NAMALWA (cell line): ENCODE measurements at regions not wholly inside any gene's neighbourhood (a gene's known extent, or its start where the extent isn't known, plus 50 kb on each side); places are given as distances from the start of the nearest gene placed in this dataset.
"Not testable (repeated sequence)": the region's sequence is repeated elsewhere in the genome, so short reads cannot be mapped to it uniquely, and the experiment has no call there.

Source experiments
- DNase-seq: peaks from one replicate; pipeline ENCODE4 v3.0.0-alpha.2; 2015; ENCODE audit warnings: low spot score

GRCh38 chr10:108000365-108000764 lies 835.9 kb upstream of the SORCS1 start:
- DNase-seq, result no peak

GRCh38 chr10:107994621-107995270 lies 830.2 kb upstream of the SORCS1 start:
- no peak for DNase-seq

GRCh38 chr10:107986571-107986970 lies 822.1 kb upstream of the SORCS1 start:
- DNase-seq, result no peak

GRCh38 chr10:107984581-107984980 lies 820.1 kb upstream of the SORCS1 start:
- no peak for DNase-seq

GRCh38 chr10:107984149-107984548 lies 819.6 kb upstream of the SORCS1 start:
- DNase-seq, result no peak

- no peak for DNase-seq
Observed at GRCh38 chr10:107978455-107978854, 813.9 kb upstream of the SORCS1 start.

- DNase-seq, result no peak
Observed at GRCh38 chr10:107971973-107972372, 807.5 kb upstream of the SORCS1 start.

GRCh38 chr10:107971411-107971810 lies 806.9 kb upstream of the SORCS1 start:
- no peak for DNase-seq

GRCh38 chr10:107970512-107970911 lies 806.0 kb upstream of the SORCS1 start:
- DNase-seq, result no peak

- DNase-seq, result no peak
Observed at GRCh38 chr10:107969936-107970335, 805.4 kb upstream of the SORCS1 start.

- DNase-seq, result no peak
Observed at GRCh38 chr10:107966826-107967225, 802.3 kb upstream of the SORCS1 start.

GRCh38 chr10:107952649-107953556 lies 788.4 kb upstream of the SORCS1 start:
- no peak for DNase-seq

- DNase-seq, result not testable (repeated sequence)
Observed at GRCh38 chr10:107950411-107951062, 786.0 kb upstream of the SORCS1 start.

GRCh38 chr10:107942826-107943225 lies 778.3 kb upstream of the SORCS1 start:
- no peak for DNase-seq

GRCh38 chr10:107933076-107933475 lies 768.6 kb upstream of the SORCS1 start:
- DNase-seq, result no peak

- DNase-seq, result no peak
Observed at GRCh38 chr10:107931808-107932207, 767.3 kb upstream of the SORCS1 start.

- DNase-seq, result no peak
Observed at GRCh38 chr10:107930037-107930436, 765.5 kb upstream of the SORCS1 start.

- DNase-seq, result no peak
Observed at GRCh38 chr10:107924458-107924857, 760.0 kb upstream of the SORCS1 start.

- DNase-seq, result no peak
Observed at GRCh38 chr10:107919626-107920235, 755.2 kb upstream of the SORCS1 start.

- DNase-seq, result no peak
Observed at GRCh38 chr10:107918171-107918570, 753.7 kb upstream of the SORCS1 start.

- no peak for DNase-seq
Observed at GRCh38 chr10:107915215-107915610, 750.7 kb upstream of the SORCS1 start.

- no peak for DNase-seq
Observed at GRCh38 chr10:107914450-107915214, 750.1 kb upstream of the SORCS1 start.
